ENCODE measurements at regions not wholly inside any gene's neighbourhood (a gene's known extent, or its start where the extent isn't known, plus 50 kb on each side); places are given as distances from the start of the nearest gene placed in this dataset.
"Not testable (repeated sequence)": the region's sequence is repeated elsewhere in the genome, so short reads cannot be mapped to it uniquely, and the experiment has no call there.

DNA sequence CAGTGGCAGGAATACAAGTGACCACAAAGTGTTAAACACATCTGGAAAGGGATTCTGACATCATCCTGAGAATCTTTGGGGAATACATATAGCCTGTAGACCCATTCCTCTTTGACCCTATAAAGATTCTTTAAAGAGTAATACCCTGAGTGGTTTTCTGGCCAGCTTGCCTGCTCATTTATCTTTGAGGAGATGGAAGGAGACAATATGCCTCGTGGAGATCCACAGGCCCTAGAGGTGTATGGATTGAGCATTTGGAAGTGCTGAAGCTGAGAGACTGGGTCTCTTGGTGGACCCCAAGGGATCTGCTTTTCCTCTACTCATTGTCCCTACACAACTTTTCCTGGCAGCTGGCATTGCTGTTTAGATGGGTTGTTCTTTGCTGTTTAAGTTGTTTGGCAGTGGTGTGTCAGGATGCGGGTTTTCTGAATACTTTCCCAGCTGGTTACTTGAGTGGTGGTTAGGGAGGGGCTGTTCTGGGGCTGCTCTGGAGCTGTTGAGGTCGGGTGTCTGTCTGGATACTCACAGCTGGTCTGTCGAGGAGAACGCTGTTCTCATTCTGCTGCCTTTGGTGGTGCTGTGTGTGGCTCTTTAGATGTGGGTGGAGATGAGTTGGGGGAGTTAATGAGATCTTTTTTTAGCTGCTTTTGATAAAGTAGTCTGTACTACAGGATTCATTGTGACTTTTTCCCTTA lies 50.1 kb upstream of the FAM72C start:
- TF ChIP-seq, protein P1, sequence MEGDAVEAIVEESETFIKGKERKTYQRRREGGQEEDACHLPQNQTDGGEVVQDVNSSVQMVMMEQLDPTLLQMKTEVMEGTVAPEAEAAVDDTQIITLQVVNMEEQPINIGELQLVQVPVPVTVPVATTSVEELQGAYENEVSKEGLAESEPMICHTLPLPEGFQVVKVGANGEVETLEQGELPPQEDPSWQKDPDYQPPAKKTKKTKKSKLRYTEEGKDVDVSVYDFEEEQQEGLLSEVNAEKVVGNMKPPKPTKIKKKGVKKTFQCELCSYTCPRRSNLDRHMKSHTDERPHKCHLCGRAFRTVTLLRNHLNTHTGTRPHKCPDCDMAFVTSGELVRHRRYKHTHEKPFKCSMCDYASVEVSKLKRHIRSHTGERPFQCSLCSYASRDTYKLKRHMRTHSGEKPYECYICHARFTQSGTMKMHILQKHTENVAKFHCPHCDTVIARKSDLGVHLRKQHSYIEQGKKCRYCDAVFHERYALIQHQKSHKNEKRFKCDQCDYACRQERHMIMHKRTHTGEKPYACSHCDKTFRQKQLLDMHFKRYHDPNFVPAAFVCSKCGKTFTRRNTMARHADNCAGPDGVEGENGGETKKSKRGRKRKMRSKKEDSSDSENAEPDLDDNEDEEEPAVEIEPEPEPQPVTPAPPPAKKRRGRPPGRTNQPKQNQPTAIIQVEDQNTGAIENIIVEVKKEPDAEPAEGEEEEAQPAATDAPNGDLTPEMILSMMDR (IDR thresholded peaks at IDR 0.05): not testable (repeated sequence)
- not testable (repeated sequence) for TF ChIP-seq POLR2A (IDR thresholded peaks at IDR 0.05)
